ENCODE measurements at regions not wholly inside any gene's neighbourhood (a gene's known extent, or its start where the extent isn't known, plus 50 kb on each side); places are given as distances from the start of the nearest gene placed in this dataset.

DNA sequence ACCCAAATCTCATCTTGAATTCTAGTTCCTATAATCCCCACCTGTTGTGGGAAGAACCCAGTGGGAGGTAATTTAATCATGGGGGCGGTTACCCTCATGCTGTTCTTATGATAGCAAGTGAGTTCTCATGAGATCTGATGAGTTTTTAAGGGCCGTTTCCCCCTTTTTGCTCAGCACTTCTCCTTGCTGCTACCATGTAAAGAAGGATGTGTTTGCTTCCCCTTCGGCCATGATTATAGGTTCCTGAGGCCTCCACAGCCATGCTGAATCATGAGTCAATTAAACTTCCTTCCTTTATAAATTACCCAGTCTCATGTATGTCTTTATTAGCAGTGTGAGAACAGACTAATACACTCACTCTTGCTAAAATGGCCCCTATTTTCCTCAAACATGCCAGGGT is 374.7 kb downstream of the TUSC7 start:
- TF ChIP-seq NRF1 (IDR thresholded peaks at IDR 0.05; ENCODE audit: low read depth, low read length), result no peak
- no peak for TF ChIP-seq POLR2AphosphoS5 (IDR thresholded peaks at IDR 0.05; ENCODE audit: low read depth, low read length)
- TF ChIP-seq, protein P1, sequence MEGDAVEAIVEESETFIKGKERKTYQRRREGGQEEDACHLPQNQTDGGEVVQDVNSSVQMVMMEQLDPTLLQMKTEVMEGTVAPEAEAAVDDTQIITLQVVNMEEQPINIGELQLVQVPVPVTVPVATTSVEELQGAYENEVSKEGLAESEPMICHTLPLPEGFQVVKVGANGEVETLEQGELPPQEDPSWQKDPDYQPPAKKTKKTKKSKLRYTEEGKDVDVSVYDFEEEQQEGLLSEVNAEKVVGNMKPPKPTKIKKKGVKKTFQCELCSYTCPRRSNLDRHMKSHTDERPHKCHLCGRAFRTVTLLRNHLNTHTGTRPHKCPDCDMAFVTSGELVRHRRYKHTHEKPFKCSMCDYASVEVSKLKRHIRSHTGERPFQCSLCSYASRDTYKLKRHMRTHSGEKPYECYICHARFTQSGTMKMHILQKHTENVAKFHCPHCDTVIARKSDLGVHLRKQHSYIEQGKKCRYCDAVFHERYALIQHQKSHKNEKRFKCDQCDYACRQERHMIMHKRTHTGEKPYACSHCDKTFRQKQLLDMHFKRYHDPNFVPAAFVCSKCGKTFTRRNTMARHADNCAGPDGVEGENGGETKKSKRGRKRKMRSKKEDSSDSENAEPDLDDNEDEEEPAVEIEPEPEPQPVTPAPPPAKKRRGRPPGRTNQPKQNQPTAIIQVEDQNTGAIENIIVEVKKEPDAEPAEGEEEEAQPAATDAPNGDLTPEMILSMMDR (IDR thresholded peaks at IDR 0.05), result no peak
- TF ChIP-seq FOSL2 (IDR thresholded peaks at IDR 0.05; ENCODE audit: borderline replicate concordance, low read depth), result no peak
- TF ChIP-seq SMC3 (IDR thresholded peaks at IDR 0.05; ENCODE audit: low read depth, low read length), result no peak
- no peak for TF ChIP-seq TAF1 (IDR thresholded peaks at IDR 0.05; ENCODE audit: borderline replicate concordance, low read depth, low read length)
- no peak for TF ChIP-seq FOXM1 (IDR thresholded peaks at IDR 0.05; ENCODE audit: low read depth)
- no peak for TF ChIP-seq SIN3A (IDR thresholded peaks at IDR 0.05; ENCODE audit: borderline replicate concordance, low read depth, low read length)
- TF ChIP-seq RAD21 (IDR thresholded peaks at IDR 0.05; ENCODE audit: low read length), result no peak
- TF ChIP-seq YY1 (IDR thresholded peaks at IDR 0.05; ENCODE audit: low read depth), result no peak
- TF ChIP-seq RXRA (IDR thresholded peaks at IDR 0.05; ENCODE audit: borderline replicate concordance, low read depth), result no peak
